GM13976 (cell line): ENCODE measurements at regions not wholly inside any gene's neighbourhood (a gene's known extent, or its start where the extent isn't known, plus 50 kb on each side); places are given as distances from the start of the nearest gene placed in this dataset.

Source experiments
- DNase-seq: peaks from one replicate; pipeline ENCODE4 v3.0.0; 2012; ENCODE audit warnings: low spot score
- in situ Hi-C: fragments of 300-500 bp; cut with MboI; formaldehyde crosslinking; loops from one replicate; pipeline ENCODE4 v1.12.0; 2022; ENCODE audit warnings: low sequenced_read_pairs, mixed read lengths, inconsistent platforms; ENCODE audit not compliant: unreplicated experiment
- TF ChIP-seq, protein P1 (sequence below): IDR thresholded peaks from 2 replicates; pipeline ENCODE4 v1.5.1; 2012; ENCODE audit warnings: borderline replicate concordance, mild to moderate bottlenecking; ENCODE audit not compliant: insufficient read depth; ENCODE audit errors: extremely low read depth, missing control alignments, control extremely low read depth

GRCh38 chr12:105912882-105913678 is 225.7 kb downstream of the NUAK1 start:
- no peak for DNase-seq
- TF ChIP-seq, protein P1, sequence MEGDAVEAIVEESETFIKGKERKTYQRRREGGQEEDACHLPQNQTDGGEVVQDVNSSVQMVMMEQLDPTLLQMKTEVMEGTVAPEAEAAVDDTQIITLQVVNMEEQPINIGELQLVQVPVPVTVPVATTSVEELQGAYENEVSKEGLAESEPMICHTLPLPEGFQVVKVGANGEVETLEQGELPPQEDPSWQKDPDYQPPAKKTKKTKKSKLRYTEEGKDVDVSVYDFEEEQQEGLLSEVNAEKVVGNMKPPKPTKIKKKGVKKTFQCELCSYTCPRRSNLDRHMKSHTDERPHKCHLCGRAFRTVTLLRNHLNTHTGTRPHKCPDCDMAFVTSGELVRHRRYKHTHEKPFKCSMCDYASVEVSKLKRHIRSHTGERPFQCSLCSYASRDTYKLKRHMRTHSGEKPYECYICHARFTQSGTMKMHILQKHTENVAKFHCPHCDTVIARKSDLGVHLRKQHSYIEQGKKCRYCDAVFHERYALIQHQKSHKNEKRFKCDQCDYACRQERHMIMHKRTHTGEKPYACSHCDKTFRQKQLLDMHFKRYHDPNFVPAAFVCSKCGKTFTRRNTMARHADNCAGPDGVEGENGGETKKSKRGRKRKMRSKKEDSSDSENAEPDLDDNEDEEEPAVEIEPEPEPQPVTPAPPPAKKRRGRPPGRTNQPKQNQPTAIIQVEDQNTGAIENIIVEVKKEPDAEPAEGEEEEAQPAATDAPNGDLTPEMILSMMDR = no peak
- in situ Hi-C loops = no loop called here

GRCh38 chr12:105915997-105916759 is 222.6 kb downstream of the NUAK1 start:
- TF ChIP-seq, protein P1 = no peak
- no peak for DNase-seq
- in situ Hi-C loops = no loop called here

DNA sequence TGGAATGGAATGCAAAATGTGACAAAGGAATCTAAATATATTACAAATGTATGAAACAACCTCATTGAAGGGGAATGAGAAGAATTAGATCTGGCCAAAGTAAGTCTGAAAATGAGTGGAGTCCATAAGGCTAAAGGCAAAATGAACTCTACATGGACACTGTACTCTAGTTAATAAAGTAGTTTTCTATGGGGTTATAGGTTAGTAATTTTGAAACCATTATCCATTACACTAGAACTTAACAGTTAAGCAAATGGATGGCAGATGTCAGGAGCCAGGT is 222.1 kb downstream of the NUAK1 start:
- TF ChIP-seq, protein P1 = no peak
- in situ Hi-C loops = no loop called here
- DNase-seq = no peak

- no peak for DNase-seq
- in situ Hi-C loops = no loop called here
- TF ChIP-seq, protein P1 = no peak
Observed at GRCh38 chr12:105920161-105920684, 218.5 kb downstream of the NUAK1 start.

- in situ Hi-C loops = no loop called here
- TF ChIP-seq, protein P1 = no peak
- no peak for DNase-seq
Observed at GRCh38 chr12:105921055-105921454, 217.7 kb downstream of the NUAK1 start.

DNA sequence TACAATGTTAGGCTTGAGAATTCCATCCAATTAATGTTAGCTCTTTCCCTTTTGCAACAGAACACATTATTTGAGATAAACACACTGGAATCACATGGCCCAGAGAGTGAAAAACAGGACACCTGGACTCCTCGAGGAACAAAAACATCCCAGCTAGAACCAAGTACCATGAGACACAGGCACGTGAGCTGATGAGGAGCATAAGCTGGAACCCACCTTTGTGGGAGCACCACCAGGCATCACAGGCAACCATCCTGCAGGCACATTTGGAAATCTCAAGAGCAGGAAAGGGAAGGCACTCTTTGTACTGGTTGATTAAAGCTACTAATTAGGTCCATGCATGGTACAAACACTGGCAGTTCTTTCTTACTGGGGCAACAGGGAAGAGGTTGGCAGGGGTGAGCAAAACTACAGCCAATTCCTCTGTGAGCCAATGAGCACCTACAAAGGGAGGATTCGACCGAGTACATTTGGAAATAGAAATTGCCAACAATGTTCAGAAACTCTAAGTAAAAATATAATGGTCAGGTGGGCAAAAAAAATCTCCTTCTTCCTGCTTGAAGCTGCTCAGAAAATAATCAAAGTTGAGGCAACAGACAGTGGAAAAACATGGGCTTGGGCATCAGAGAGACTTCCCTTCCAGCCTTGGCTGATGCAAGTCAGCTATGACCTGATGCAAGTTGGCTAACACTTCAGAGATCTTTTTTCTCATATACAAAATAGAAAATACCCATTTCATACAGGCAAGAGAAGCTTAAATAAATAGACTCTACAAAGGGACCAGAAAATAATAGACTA is 216.7 kb downstream of the NUAK1 start:
- in situ Hi-C loops = no loop called here
- DNase-seq = no peak
- TF ChIP-seq, protein P1 = no peak
